NB4 (cell line): ENCODE measurements at regions not wholly inside any gene's neighbourhood (a gene's known extent, or its start where the extent isn't known, plus 50 kb on each side); places are given as distances from the start of the nearest gene placed in this dataset.

Experiments
- CTCF ChIP-seq: IDR thresholded peaks from one replicate; pipeline ENCODE4 v1.5.1; 2012; ENCODE audit warnings: low read depth, low read length
- MAX ChIP-seq: IDR thresholded peaks from 2 replicates; pipeline ENCODE4 v1.6.1; 2011; ENCODE audit warnings: low read depth, low read length
- POLR2A ChIP-seq: IDR thresholded peaks from 2 replicates; pipeline ENCODE4 v1.6.1; 2011; ENCODE audit warnings: mild to moderate bottlenecking; ENCODE audit not compliant: insufficient read length; ENCODE audit errors: extremely low read depth

- TF ChIP-seq CTCF (no peak), POLR2A (no peak), MAX (no peak)
These were observed 138.6 kb upstream of the ARHGAP20 start for GRCh38 chr11:110850846-110851245.
